GM19467 (cell line): ENCODE measurements at regions not wholly inside any gene's neighbourhood (a gene's known extent, or its start where the extent isn't known, plus 50 kb on each side); places are given as distances from the start of the nearest gene placed in this dataset.
"Not testable (repeated sequence)": the region's sequence is repeated elsewhere in the genome, so short reads cannot be mapped to it uniquely, and the experiment has no call there.

Source experiments
- ATAC-seq: cut with Tn5 transposase; IDR thresholded peaks from one replicate; pipeline ENCODE4 v1.9.1; 2021; ENCODE audit warnings: mild to moderate bottlenecking, moderate library complexity; ENCODE audit not compliant: unreplicated experiment

DNA sequence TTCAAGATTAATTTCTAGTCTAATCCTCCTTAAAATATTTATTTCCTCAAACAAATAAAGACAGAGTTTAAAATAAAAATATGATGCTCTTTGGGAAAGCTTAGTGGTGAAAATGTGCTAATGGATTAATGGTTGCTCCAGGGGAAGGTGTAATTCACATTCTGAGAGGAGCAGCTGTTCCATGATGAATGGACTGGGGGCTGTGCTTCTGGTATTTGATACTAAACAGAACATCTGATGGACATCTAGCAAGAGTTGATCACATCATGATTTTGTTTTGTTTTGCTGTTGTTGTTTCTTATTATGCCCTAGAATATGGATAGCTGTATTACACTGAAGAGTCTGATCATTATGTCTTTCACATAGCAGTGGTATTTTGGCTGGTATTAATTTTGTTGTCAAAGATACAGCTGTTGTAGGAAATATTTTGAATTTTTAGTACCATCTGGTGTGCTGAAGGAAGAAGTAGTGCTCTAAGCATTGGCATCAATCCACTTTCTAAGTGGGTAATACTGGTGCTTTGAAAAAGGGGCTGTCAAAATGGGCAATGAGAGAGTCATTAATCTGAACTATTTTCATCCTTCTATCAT is 296.4 kb downstream of the ADAMTS20 start:
- no peak for ATAC-seq

- ATAC-seq: no peak
Observed at GRCh38 chr12:43252585-43252984, 299.4 kb downstream of the ADAMTS20 start.

DNA sequence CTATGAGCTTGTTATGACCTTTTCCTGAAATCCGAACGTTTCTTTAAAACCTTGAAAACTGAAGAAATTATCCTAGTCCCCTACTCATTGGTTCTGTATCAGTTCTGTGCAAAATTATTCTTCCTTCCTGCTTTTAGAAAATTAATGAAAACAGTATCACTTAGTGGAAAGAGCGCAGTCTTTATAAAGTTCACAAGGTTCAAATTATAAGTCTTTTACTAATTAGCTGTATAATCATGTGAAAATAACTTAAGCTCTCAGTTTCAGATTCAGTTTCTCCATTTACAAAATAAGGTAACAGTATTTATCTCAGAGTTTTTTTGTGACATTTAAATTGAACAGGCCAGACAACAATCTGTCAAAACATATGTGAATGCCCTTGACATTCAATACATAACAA is 306.1 kb downstream of the ADAMTS20 start:
- no peak for ATAC-seq

DNA sequence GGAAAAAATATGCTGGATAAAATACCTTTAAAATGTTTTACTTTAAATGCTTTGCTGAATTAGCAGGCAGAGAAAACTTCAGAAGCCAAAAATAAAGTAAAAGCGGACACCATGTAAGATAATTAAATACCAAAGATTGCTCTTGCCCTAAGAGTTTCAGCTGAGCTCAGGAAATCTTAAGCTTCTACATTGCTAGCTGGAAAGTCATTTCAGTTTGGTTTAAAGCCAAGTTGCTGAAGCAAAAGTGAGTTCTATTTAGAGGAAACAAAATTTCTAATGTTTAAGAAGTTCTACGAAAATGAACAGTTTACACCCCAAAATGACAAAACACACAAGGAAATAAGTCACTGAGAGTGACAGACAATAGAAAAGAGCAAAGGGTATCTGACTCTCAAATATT is 310.0 kb downstream of the ADAMTS20 start:
- ATAC-seq: no peak

GRCh38 chr12:43238281-43238680 is 313.7 kb downstream of the ADAMTS20 start:
- ATAC-seq: no peak

GRCh38 chr12:43237238-43237879 is 314.6 kb downstream of the ADAMTS20 start:
- ATAC-seq: no peak

DNA sequence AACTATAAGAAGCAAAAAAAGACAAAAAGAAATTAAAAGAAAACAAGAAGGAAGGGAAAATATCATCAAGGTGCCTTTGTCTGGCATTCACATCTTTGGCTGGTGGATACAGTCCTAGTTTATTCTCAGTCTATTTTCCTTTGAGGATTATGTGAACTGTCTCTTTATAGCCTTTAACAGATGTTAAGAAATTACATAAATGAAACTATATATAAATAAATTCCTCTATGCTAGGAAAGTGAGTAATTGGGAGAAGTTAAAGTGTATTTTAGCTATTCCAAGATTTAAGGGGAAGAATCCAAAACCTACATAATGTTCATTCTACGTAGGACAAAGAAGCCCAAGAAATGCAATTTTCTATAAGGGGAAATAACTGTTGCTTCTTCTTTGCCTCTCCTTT is 316.3 kb downstream of the ADAMTS20 start:
- ATAC-seq: no peak

- no peak for ATAC-seq
Observed at GRCh38 chr12:43233861-43234260, 318.1 kb downstream of the ADAMTS20 start.

DNA sequence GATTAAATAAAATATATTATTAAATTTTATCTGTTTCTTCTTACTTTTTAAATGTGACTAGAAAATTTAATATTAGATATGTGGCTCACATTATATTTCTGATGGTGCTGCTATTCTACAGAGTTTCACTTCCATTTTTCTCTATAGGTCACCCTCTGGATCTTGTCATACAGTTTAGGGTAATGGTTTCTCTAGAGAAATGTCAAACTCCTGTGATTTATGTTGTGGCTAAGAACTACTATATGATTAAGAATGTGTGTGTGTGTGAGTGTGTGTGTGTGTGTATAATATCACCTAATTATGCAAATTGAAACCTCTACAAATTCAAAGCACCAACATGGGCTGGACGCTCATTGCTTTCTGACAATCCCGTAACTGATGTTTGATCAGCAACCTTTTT is 325.9 kb downstream of the ADAMTS20 start:
- no peak for ATAC-seq

GRCh38 chr12:43224190-43224805 is 327.7 kb downstream of the ADAMTS20 start:
- not testable (repeated sequence) for ATAC-seq

GRCh38 chr12:43222796-43223195 is 329.2 kb downstream of the ADAMTS20 start:
- no peak for ATAC-seq

DNA sequence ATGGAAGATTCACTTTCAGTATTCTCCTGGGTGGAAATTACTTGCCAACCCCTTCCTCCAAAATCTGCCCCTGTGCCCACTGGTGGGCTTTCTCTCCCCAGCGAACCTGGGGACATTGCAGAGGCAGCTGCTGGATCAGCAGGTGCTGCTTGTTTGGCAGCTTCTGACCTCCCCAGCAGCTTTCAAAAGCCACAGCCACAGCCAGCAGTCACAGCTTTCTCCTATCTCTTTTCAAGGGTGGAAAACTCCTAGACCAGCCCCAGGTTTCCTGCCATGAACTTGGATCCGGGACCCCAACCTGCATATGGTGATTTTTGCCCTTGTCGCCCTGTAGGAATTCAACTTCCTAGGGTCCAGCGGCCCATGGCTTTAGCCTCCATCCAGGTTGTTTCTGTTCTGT is 330.8 kb downstream of the ADAMTS20 start:
- no peak for ATAC-seq

DNA sequence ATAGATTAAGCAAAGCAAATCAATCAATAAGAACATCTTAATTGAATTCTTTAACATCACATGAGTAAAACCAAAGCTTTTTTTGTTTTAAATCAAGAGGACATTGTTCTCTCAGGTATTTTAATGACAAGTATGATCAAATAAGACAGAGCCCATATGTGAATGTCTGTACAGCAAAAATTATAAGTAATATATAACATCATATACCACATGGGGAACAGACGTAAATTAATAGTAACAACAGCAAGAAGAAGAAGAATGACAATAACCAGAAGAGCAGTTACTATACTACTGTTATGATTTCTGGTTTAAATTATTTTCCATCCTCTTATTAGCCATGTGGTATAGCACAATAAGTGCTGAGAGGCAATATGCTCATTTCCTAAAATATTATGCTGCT is 335.5 kb downstream of the ADAMTS20 start:
- no peak for ATAC-seq

- ATAC-seq: no peak
Observed at GRCh38 chr12:43214166-43214565, 337.8 kb downstream of the ADAMTS20 start.

DNA sequence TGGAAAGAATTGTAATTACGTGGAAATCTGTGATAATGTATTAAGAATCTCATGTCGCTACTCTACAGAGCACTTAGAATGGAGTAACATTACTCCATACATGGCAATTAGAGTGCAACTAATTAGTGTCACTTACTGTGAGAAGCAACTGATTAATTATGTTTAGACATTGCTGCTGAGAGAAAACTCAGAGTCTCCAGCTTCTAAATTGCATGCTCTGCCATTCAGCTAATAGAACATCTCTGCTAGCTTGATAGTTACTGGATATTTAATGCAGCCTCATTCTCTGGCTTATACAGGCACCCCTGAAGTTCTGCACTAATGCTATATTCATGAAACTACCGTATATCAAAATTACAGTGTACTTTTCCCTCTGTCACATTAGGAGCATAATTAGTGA is 338.4 kb downstream of the ADAMTS20 start:
- no peak for ATAC-seq

GRCh38 chr12:43210485-43211192 is 341.4 kb downstream of the ADAMTS20 start:
- ATAC-seq: peak; percentile 84

DNA sequence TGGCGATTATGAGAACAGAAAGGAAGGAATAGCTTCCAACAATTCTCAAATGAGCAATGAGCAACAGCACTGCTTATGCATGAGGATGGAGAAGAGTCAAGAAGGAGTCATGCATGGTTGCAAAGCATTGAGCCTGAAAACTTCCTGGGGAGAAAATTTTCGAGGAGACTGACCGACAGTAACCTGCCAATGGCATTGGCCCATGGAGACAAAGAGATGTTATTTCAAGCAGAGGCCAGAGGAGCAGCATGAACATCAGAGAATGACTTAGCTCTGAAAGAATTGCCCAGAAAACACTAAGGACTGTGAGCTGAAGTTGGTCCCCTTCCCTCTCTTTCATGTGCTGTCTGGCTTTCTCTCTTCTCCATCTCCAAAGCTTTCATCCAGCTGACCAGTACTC is 343.4 kb downstream of the ADAMTS20 start:
- ATAC-seq: no peak

GRCh38 chr12:43208221-43208620 is 343.8 kb downstream of the ADAMTS20 start:
- ATAC-seq: no peak

- ATAC-seq: no peak
Observed at GRCh38 chr12:43206396-43206795, 345.6 kb downstream of the ADAMTS20 start.

DNA sequence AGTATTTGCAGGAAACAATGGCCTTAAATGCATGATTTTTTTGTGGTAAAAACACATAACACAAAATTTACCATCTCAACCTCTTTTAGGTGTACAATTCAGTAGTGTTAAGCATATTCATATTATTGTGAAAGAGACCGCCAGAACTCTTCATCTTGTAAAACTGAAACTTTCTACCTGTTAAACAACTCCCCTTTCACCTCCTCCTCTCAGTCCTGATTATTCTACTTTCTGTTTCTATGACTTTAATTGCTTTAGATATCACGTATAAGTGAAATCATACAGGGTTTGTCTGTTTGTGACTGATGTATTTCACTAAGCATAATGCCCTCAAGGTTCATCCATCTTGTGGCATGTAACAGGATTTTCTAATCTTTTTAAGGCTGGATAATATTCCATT is 353.4 kb downstream of the ADAMTS20 start:
- no peak for ATAC-seq

- ATAC-seq: no peak
Observed at GRCh38 chr12:43196268-43196907, 355.6 kb downstream of the ADAMTS20 start.
